CD4-positive, CD25-positive, alpha-beta regulatory T cell (primary cell): ENCODE measurements at regions not wholly inside any gene's neighbourhood (a gene's known extent, or its start where the extent isn't known, plus 50 kb on each side); places are given as distances from the start of the nearest gene placed in this dataset.

Experiments used
- ATAC-seq, 2 donors: fragments of 150-1000 bp; cut with Tn5 transposase; one replicate each; pipeline ENCODE4 v1.10.0; 2021; ENCODE audit warnings: low read depth in 2 of 2, moderate number of reproducible peaks in 2 of 2, moderate library complexity in 1 of 2
- DNase-seq, 3 donors: peaks; one replicate each; pipeline versions ENCODE4 v3.0.0 to v3.0.0-alpha.2; 2012 to 2022; ENCODE audit warnings: mixed read lengths in 1 of 3
- H3K27ac ChIP-seq: one replicate; pipeline ENCODE4 v1.7.0; 2013; ENCODE audit warnings: mild to moderate bottlenecking, low read length; ENCODE audit not compliant: insufficient read depth, poor library complexity, severe bottlenecking
- H3K27me3 ChIP-seq: one replicate; pipeline ENCODE4 v1.7.0; 2013; ENCODE audit warnings: low read length; ENCODE audit not compliant: control insufficient read depth, insufficient read depth
- H3K36me3 ChIP-seq: one replicate; pipeline ENCODE4 v1.7.0; 2013; ENCODE audit warnings: mild to moderate bottlenecking, low read length, moderate library complexity; ENCODE audit not compliant: control insufficient read depth, insufficient read depth
- H3K4me1 ChIP-seq: 2 replicates; pipeline ENCODE4 v1.7.0; 2013; ENCODE audit warnings: mild to moderate bottlenecking, low read length; ENCODE audit not compliant: insufficient read depth, control insufficient read depth, poor library complexity, severe bottlenecking
- H3K4me3 ChIP-seq: one replicate; pipeline ENCODE4 v1.7.0; 2013; ENCODE audit warnings: low read depth, mild to moderate bottlenecking, low read length, moderate library complexity
- H3K9me3 ChIP-seq, 2 experiments: 1 replicate in 1 of 2; 2 replicates in 1 of 2; pipeline ENCODE4 v1.7.0; 2013; ENCODE audit warnings: low read length in 2 of 2, mild to moderate bottlenecking in 1 of 2, moderate library complexity in 1 of 2; ENCODE audit not compliant: control insufficient read depth in 2 of 2
- H3K27ac Mint-ChIP-seq, 3 donors: one replicate each; pipeline ENCODE4 v1.8.0; 2020 to 2022; ENCODE audit warnings: mild to moderate bottlenecking in 3 of 3, mixed read lengths in 3 of 3, moderate library complexity in 2 of 3
- H3K27me3 Mint-ChIP-seq: one replicate; pipeline ENCODE4 v1.8.0; 2022; ENCODE audit warnings: mild to moderate bottlenecking, mixed read lengths
- H3K36me3 Mint-ChIP-seq: one replicate; pipeline ENCODE4 v1.8.0; 2020; ENCODE audit warnings: mixed read lengths
- H3K4me1 Mint-ChIP-seq, 4 donors: one replicate each; pipeline ENCODE4 v1.8.0; 2020 to 2022; ENCODE audit warnings: mixed read lengths in 4 of 4, mild to moderate bottlenecking in 1 of 4
- H3K4me3 Mint-ChIP-seq, 4 donors: one replicate each; pipeline ENCODE4 v1.8.0; 2020 to 2022; ENCODE audit warnings: mild to moderate bottlenecking in 4 of 4, mixed read lengths in 4 of 4, moderate library complexity in 3 of 4
- H3K9me3 Mint-ChIP-seq, 7 donors: one replicate each; pipeline ENCODE4 v1.8.0; 2020 to 2022; ENCODE audit warnings: mixed read lengths in 7 of 7, mild to moderate bottlenecking in 3 of 7, moderate library complexity in 2 of 7

GRCh38 chr21:40901691-40902090, 54.7 kb upstream of the DSCAM start:
- no peaks in the 10 kb centered on the region for H3K27me3 ChIP-seq
- no peak overlapping the region for H3K4me3 ChIP-seq
- no peaks in the 10 kb centered on the region for H3K36me3 ChIP-seq
- DNase-seq = no peak
- no peak overlapping the region for H3K27ac Mint-ChIP-seq
- no peaks in the 10 kb centered on the region for H3K4me1 Mint-ChIP-seq
- H3K4me3 Mint-ChIP-seq = no peak overlapping the region
- no peak for ATAC-seq
- peaks cover 1 to 7% of the 10 kb centered on the region in 2 experiments for H3K9me3 ChIP-seq
- H3K27me3 Mint-ChIP-seq = no peaks in the 10 kb centered on the region
- no peaks in the 10 kb centered on the region for H3K4me1 ChIP-seq
- no peak overlapping the region for H3K27ac ChIP-seq
- no peaks in the 10 kb centered on the region for H3K36me3 Mint-ChIP-seq
- peaks cover under 1 to 14% (median 6%) of the 10 kb centered on the region in 7 donors for H3K9me3 Mint-ChIP-seq

- Histone ChIP-seq H3K27ac (no peak overlapping the region), H3K4me3 (no peak overlapping the region), H3K27me3 (no peaks in the 10 kb centered on the region), H3K9me3 (peaks cover under 1 to 1% of the 10 kb centered on the region in 2 experiments), H3K4me1 (no peaks in the 10 kb centered on the region), H3K36me3 (no peaks in the 10 kb centered on the region)
- Mint-ChIP-seq H3K27me3 (no peaks in the 10 kb centered on the region), H3K4me3 (no peak overlapping the region), H3K36me3 (no peaks in the 10 kb centered on the region), H3K27ac (no peak overlapping the region), H3K4me1 (no peaks in the 10 kb centered on the region), H3K9me3 (peaks cover 0 to 11% (median 6%) of the 10 kb centered on the region in 7 donors)
- ATAC-seq (no peak), DNase-seq (no peak)
Measured at GRCh38 chr21:40902299-40902698, 55.3 kb upstream of the DSCAM start.

- no peaks in the 10 kb centered on the region for H3K27me3 Mint-ChIP-seq
- H3K27ac ChIP-seq = no peak overlapping the region
- DNase-seq = no peak
- no peaks in the 10 kb centered on the region for H3K36me3 Mint-ChIP-seq
- no peaks in the 10 kb centered on the region for H3K4me1 Mint-ChIP-seq
- H3K9me3 ChIP-seq = peaks cover 0 to 1% of the 10 kb centered on the region in 2 experiments
- no peak overlapping the region for H3K4me3 ChIP-seq
- H3K4me3 Mint-ChIP-seq = no peak overlapping the region
- H3K27ac Mint-ChIP-seq = no peak overlapping the region
- no peaks in the 10 kb centered on the region for H3K27me3 ChIP-seq
- H3K9me3 Mint-ChIP-seq = peaks cover 0 to 11% (median 5%) of the 10 kb centered on the region in 7 donors
- H3K36me3 ChIP-seq = no peaks in the 10 kb centered on the region
- H3K4me1 ChIP-seq = no peaks in the 10 kb centered on the region
- no peak for ATAC-seq
Measured at GRCh38 chr21:40902993-40903392, 56.0 kb upstream of the DSCAM start.

GRCh38 chr21:40905251-40905650, 58.3 kb upstream of the DSCAM start:
- ATAC-seq (no peak), DNase-seq (no peak)
- H3K27ac ChIP-seq = no peak overlapping the region
- no peaks in the 10 kb centered on the region for H3K27me3 ChIP-seq
- H3K4me3 ChIP-seq = no peak overlapping the region
- Mint-ChIP-seq H3K4me3 (no peak overlapping the region), H3K9me3 (peaks cover 0 to 6% (median 4%) of the 10 kb centered on the region in 7 donors), H3K27ac (no peak overlapping the region), H3K27me3 (no peaks in the 10 kb centered on the region), H3K4me1 (no peaks in the 10 kb centered on the region), H3K36me3 (no peaks in the 10 kb centered on the region)
- H3K36me3 ChIP-seq = no peaks in the 10 kb centered on the region
- H3K4me1 ChIP-seq = no peaks in the 10 kb centered on the region
- no peaks in the 10 kb centered on the region for H3K9me3 ChIP-seq

- peaks cover 0 to 14% (median 5%) of the 10 kb centered on the region in 7 donors for H3K9me3 Mint-ChIP-seq
- no peaks in the 10 kb centered on the region for H3K9me3 ChIP-seq
- ATAC-seq = no peak
Measured at GRCh38 chr21:40912375-40912774, 65.4 kb upstream of the DSCAM start.

GRCh38 chr21:40915114-40915513, 68.2 kb upstream of the DSCAM start:
- Mint-ChIP-seq H3K36me3 (no peaks in the 10 kb centered on the region), H3K27me3 (no peaks in the 10 kb centered on the region), H3K9me3 (peaks cover 0 to 14% (median 4%) of the 10 kb centered on the region in 7 donors), H3K4me3 (no peak overlapping the region), H3K27ac (no peak overlapping the region), H3K4me1 (no peaks in the 10 kb centered on the region)
- no peak for ATAC-seq
- no peaks in the 10 kb centered on the region for H3K9me3 ChIP-seq
- no peak overlapping the region for H3K27ac ChIP-seq
- no peak overlapping the region for H3K4me3 ChIP-seq
- DNase-seq = no peak
- H3K4me1 ChIP-seq = no peaks in the 10 kb centered on the region
- H3K36me3 ChIP-seq = no peaks in the 10 kb centered on the region
- no peaks in the 10 kb centered on the region for H3K27me3 ChIP-seq

More at GRCh38 chr21:40912375-40912774, 65.4 kb upstream of the DSCAM start:
- Mint-ChIP-seq H3K4me3 (no peak overlapping the region), H3K27ac (no peak overlapping the region), H3K27me3 (no peaks in the 10 kb centered on the region), H3K4me1 (no peaks in the 10 kb centered on the region), H3K36me3 (no peaks in the 10 kb centered on the region)
- no peaks in the 10 kb centered on the region for H3K36me3 ChIP-seq
- no peak overlapping the region for H3K4me3 ChIP-seq
- no peak for DNase-seq
- no peaks in the 10 kb centered on the region for H3K4me1 ChIP-seq
- H3K27ac ChIP-seq = no peak overlapping the region
- no peaks in the 10 kb centered on the region for H3K27me3 ChIP-seq

GRCh38 chr21:40923407-40923806, 76.4 kb upstream of the DSCAM start:
- no peak for DNase-seq
- H3K4me3 Mint-ChIP-seq = no peak overlapping the region
- H3K4me1 Mint-ChIP-seq = no peaks in the 10 kb centered on the region
- H3K27ac Mint-ChIP-seq = no peak overlapping the region
- Histone ChIP-seq H3K36me3 (no peaks in the 10 kb centered on the region), H3K4me1 (no peaks in the 10 kb centered on the region), H3K9me3 (no peaks in the 10 kb centered on the region), H3K27me3 (no peaks in the 10 kb centered on the region), H3K4me3 (no peak overlapping the region), H3K27ac (no peak overlapping the region)
- no peak for ATAC-seq
- H3K27me3 Mint-ChIP-seq = no peaks in the 10 kb centered on the region
- H3K9me3 Mint-ChIP-seq = peaks cover 0 to 9% (median 5%) of the 10 kb centered on the region in 7 donors
- H3K36me3 Mint-ChIP-seq = no peaks in the 10 kb centered on the region

GRCh38 chr21:40923901-40924300, 76.9 kb upstream of the DSCAM start:
- ATAC-seq = no peak
- no peaks in the 10 kb centered on the region for H3K27me3 Mint-ChIP-seq

More at GRCh38 chr21:40923901-40924300, 76.9 kb upstream of the DSCAM start:
- Mint-ChIP-seq H3K4me3 (no peak overlapping the region), H3K27ac (no peak overlapping the region), H3K9me3 (peaks cover 0 to 11% (median 5%) of the 10 kb centered on the region in 7 donors), H3K36me3 (no peaks in the 10 kb centered on the region), H3K4me1 (no peaks in the 10 kb centered on the region)
- H3K9me3 ChIP-seq = peaks cover 0 to 3% of the 10 kb centered on the region in 2 experiments
- H3K36me3 ChIP-seq = no peaks in the 10 kb centered on the region
- H3K27ac ChIP-seq = no peak overlapping the region
- no peaks in the 10 kb centered on the region for H3K27me3 ChIP-seq
- H3K4me3 ChIP-seq = no peak overlapping the region
- no peak for DNase-seq
- H3K4me1 ChIP-seq = no peaks in the 10 kb centered on the region
